HL-60 (cell line): ENCODE measurements at regions not wholly inside any gene's neighbourhood (a gene's known extent, or its start where the extent isn't known, plus 50 kb on each side); places are given as distances from the start of the nearest gene placed in this dataset.

Source experiments
- DNase-seq, 2 experiments: peaks; one replicate each; pipeline ENCODE4 v3.0.0-alpha.2; 2010 to 2020; ENCODE audit warnings: low read depth in 1 of 2, low spot score in 1 of 2
- H3K27ac ChIP-seq: fragments of 250-450 bp; sonication (Bioruptor Pico); replicated peaks from 2 replicates; pipeline ENCODE4 v1.5.1; 2020; ENCODE audit warnings: mild to moderate bottlenecking, moderate library complexity
- H3K27me3 ChIP-seq: fragments of 250-450 bp; sonication (Bioruptor Pico); 2 replicates; pipeline ENCODE4 v1.5.1; 2021; ENCODE audit warnings: mild to moderate bottlenecking, moderate library complexity; ENCODE audit not compliant: insufficient read depth, poor library complexity, severe bottlenecking
- H3K4me3 ChIP-seq: replicated peaks from 2 replicates; pipeline ENCODE4 v1.5.1; 2011; ENCODE audit warnings: mild to moderate bottlenecking, control low read depth, low read length; ENCODE audit not compliant: insufficient read depth
- GABPA ChIP-seq: IDR thresholded peaks from 2 replicates; pipeline ENCODE4 v1.6.1; 2012; ENCODE audit warnings: low read depth
- POLR2AphosphoS5 ChIP-seq: IDR thresholded peaks from 2 replicates; pipeline ENCODE4 v1.6.1; 2012; ENCODE audit warnings: low read depth
- SPI1 ChIP-seq: IDR thresholded peaks from 2 replicates; pipeline ENCODE4 v1.6.1; 2012; ENCODE audit warnings: low read depth, mild to moderate bottlenecking, borderline replicate concordance
- TF ChIP-seq, protein P1 (sequence below): IDR thresholded peaks from 2 replicates; pipeline ENCODE4 v1.6.1; 2012; ENCODE audit warnings: low read depth; ENCODE audit not compliant: insufficient replicate concordance
- TF ChIP-seq, protein P2 (sequence below): IDR thresholded peaks from one replicate; pipeline ENCODE4 v1.5.1; 2011; ENCODE audit warnings: low read length, control low read depth, inconsistent platforms; ENCODE audit not compliant: insufficient read depth

DNA sequence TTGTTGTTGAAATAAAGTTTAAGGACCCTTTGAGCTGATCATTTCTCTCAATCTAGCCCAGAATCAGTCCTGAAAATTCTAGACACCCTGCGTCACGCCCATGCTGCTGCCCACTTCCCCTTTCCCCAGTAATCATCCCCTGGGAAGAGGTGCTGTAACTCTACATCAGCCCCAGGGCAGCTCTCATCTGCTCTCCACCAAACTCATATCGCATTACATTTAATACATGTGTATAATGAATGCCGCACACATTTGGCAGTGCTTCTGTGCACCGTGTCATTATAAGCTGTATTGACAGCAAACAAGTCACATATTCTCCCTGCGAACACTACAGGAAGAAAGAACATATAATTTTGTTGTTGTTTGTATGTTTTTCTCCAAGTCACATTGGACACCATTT lies 539.7 kb upstream of the DAB1 start:
- Histone ChIP-seq H3K27me3 (peaks cover 2% of the 10 kb centered on the region), H3K27ac (no peak overlapping the region), H3K4me3 (no peak overlapping the region)
- no peak for DNase-seq
- TF ChIP-seq GABPA (no peak), SPI1 (peak; percentile 43; the same call in 1 of the 2 replicates)
- TF ChIP-seq, protein P1, sequence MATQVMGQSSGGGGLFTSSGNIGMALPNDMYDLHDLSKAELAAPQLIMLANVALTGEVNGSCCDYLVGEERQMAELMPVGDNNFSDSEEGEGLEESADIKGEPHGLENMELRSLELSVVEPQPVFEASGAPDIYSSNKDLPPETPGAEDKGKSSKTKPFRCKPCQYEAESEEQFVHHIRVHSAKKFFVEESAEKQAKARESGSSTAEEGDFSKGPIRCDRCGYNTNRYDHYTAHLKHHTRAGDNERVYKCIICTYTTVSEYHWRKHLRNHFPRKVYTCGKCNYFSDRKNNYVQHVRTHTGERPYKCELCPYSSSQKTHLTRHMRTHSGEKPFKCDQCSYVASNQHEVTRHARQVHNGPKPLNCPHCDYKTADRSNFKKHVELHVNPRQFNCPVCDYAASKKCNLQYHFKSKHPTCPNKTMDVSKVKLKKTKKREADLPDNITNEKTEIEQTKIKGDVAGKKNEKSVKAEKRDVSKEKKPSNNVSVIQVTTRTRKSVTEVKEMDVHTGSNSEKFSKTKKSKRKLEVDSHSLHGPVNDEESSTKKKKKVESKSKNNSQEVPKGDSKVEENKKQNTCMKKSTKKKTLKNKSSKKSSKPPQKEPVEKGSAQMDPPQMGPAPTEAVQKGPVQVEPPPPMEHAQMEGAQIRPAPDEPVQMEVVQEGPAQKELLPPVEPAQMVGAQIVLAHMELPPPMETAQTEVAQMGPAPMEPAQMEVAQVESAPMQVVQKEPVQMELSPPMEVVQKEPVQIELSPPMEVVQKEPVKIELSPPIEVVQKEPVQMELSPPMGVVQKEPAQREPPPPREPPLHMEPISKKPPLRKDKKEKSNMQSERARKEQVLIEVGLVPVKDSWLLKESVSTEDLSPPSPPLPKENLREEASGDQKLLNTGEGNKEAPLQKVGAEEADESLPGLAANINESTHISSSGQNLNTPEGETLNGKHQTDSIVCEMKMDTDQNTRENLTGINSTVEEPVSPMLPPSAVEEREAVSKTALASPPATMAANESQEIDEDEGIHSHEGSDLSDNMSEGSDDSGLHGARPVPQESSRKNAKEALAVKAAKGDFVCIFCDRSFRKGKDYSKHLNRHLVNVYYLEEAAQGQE, result no peak
- TF ChIP-seq, protein P2, sequence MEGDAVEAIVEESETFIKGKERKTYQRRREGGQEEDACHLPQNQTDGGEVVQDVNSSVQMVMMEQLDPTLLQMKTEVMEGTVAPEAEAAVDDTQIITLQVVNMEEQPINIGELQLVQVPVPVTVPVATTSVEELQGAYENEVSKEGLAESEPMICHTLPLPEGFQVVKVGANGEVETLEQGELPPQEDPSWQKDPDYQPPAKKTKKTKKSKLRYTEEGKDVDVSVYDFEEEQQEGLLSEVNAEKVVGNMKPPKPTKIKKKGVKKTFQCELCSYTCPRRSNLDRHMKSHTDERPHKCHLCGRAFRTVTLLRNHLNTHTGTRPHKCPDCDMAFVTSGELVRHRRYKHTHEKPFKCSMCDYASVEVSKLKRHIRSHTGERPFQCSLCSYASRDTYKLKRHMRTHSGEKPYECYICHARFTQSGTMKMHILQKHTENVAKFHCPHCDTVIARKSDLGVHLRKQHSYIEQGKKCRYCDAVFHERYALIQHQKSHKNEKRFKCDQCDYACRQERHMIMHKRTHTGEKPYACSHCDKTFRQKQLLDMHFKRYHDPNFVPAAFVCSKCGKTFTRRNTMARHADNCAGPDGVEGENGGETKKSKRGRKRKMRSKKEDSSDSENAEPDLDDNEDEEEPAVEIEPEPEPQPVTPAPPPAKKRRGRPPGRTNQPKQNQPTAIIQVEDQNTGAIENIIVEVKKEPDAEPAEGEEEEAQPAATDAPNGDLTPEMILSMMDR, result no peak

DNA sequence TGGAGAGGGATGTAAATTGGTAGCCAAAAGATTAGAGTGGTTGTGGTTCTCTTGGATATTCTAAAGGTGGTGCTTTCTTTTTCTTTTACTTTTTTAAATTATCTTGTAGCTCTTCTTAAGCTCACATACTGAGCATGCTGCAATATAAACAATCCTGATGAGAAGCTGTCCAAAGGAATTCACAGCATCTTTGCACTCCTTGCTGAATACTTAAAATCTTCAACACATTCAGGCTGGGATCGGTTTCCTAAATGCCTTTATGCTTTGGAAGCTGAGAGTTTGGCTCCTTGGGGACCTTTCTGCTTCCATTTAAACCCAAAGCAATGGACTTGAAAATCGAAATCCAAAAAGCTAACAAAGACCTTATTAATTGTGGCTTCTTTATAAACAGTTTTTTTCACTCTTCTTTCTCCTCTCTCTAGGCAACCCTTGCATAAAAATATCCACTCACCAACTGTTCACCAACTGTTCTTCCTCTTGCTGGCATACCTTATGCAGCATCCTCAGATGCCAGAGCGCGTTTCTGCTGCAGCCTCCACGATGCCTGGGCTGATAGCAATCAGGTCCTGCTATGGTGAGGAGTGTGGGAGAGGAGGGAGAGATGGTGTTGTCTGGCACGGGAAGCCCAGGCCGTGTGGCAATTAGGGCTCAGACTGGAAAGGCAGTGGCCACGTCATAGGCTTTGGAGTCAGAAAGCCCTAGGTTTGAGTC lies 535.8 kb upstream of the DAB1 start:
- DNase-seq, result no peak
- H3K27me3 ChIP-seq, result no peaks in the 10 kb centered on the region
- TF ChIP-seq GABPA, result no peak
- TF ChIP-seq POLR2AphosphoS5, result no peak
- TF ChIP-seq, protein P1, result no peak
- TF ChIP-seq, protein P2, result no peak
- no peak for TF ChIP-seq SPI1
- H3K4me3 ChIP-seq, result no peak overlapping the region
- H3K27ac ChIP-seq, result no peak overlapping the region

DNA sequence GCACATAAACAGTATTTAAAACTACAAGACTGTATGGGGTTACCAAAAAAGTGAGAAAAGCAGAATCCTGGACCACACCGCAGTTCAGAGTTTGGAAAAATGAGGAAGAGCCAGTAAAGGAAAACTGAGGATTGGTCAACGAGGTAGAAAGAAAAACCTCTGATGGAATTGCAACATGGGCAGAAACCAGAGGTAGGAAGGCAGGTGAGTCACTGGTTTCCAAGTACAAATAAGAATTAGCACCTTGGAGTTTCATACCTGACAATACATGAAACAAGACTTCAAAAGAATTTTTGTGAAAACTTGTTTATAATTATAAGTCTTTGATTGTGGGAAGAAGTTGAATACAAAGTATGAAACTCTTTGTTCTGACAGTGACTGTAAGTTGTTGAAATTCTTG lies 533.7 kb upstream of the DAB1 start:
- no peak overlapping the region for H3K27ac ChIP-seq
- no peak for DNase-seq
- TF ChIP-seq, protein P1, result no peak
- TF ChIP-seq, protein P2, result no peak
- no peak for TF ChIP-seq POLR2AphosphoS5
- TF ChIP-seq GABPA, result no peak
- no peak for TF ChIP-seq SPI1
- H3K27me3 ChIP-seq, result no peaks in the 10 kb centered on the region
- H3K4me3 ChIP-seq, result no peak overlapping the region
